ENCODE measurements at regions not wholly inside any gene's neighbourhood (a gene's known extent, or its start where the extent isn't known, plus 50 kb on each side); places are given as distances from the start of the nearest gene placed in this dataset.

DNA sequence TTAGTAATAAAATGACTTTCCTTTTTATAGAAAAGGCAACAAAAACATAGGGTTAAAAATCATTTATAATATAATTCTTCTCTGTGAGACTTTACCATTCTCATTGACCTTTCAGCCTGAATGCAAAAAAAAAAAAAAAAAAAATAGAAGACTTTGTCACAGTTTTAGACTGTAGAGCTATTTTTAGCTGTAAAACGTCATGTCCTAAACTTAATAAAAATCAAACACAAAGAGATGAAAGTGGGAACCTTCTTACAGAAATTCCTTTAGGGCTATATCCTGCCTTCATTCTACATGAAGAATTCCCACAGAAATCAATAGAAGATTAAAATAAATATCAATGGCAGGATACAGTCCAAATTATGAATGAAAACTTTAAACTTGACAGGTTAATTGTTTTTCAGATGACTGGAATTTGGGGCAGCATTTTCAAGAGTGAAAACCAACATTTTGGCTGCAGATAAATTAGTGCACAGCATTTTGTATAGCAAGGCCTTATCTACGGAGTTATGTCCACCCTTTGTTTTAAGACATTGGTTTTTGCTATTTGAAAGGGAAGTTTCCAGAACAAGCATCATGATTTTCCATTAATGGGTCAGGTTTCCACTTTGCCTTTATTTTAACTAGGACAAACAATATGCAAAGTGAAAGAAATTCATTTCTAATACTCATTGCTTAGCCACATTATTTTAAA lies 219.5 kb downstream of the SPCS3 start:
- TF ChIP-seq POLR2AphosphoS5 (IDR thresholded peaks at IDR 0.05; ENCODE audit: low read depth, low read length): no peak
- TF ChIP-seq POLR2A (IDR thresholded peaks at IDR 0.05; ENCODE audit: low read depth, low read length): no peak
- TF ChIP-seq TAF1 (IDR thresholded peaks at IDR 0.05; ENCODE audit: borderline replicate concordance, low read depth, low read length): no peak
